NCI-H187 treated with DMSO at 0.1 percent for 48 hours (cell line): ENCODE measurements at regions not wholly inside any gene's neighbourhood (a gene's known extent, or its start where the extent isn't known, plus 50 kb on each side); places are given as distances from the start of the nearest gene placed in this dataset.
"Not testable (repeated sequence)": the region's sequence is repeated elsewhere in the genome, so short reads cannot be mapped to it uniquely, and the experiment has no call there.

Experiments used
- DNase-seq: peaks from one replicate; lab custom pipeline; 2025; lab: John Stamatoyannopoulos, UW

DNA sequence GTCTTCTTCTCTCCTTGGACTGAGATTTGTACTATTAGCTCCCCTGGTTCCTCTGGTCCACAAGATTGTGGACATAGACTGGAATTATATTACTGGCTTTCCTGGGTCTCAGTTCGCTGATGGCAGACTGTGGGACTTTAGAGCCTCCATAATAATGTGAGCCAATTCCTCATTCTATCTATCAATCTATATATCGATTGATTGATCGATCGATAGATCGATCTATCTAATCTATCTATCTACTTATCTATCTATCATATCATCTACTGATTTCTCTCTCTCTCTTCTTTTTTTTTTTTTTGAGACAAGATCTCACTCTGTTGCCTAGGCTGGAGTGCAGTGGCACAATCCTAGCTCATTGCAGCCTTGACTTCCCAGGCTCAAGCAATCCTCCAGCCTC lies 51.5 kb upstream of the DDR1 start:
- DNase-seq: no peak

DNA sequence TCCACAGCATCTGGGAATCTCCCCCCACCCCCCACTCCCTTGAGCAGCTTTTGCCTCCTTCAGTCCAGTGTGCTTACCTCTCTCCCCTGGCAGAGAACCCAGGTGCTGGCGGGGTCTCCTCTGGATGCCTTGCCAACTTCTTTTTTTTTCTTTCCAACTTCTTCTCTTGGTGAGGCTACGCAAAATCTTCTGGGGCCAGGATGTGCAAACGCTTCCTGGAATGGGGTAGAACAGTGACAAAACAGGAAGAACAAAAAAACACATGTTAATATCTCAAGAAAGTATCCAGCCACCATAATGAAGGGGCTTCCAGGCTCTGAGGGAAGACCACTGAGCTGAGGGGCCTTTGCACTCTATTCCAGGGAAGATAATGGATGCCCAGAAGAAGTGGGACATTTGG lies 53.9 kb upstream of the DDR1 start:
- no peak for DNase-seq

DNA sequence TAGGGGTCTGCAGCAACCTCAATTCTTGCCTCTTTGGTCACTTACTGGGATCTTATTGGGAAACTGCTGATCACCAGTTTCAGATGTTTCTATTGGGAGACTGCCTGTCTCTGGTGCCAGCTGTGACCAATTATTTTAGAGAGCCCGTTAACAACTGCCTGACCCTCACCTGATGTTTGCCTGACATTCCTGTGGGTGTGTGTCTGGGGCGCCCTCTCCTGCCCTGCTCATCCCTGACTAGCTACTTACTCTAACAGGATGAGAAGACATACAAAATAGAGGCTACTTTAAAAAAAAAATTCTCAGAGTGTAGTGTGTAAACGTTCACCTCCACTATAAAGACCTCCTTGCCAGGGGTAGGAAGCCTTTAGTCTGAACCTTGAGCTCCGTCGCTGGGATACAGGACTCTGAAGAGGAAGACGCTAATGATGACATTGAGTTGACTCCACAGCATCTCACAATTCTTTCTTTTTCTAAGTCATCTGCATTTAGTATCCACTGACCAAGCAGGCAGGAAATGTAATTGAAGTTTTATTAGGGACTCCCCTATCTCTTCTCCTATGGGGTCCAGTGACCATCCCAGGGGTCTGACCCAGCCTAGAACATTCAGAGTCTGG lies 54.6 kb upstream of the DDR1 start:
- DNase-seq: no peak

DNA sequence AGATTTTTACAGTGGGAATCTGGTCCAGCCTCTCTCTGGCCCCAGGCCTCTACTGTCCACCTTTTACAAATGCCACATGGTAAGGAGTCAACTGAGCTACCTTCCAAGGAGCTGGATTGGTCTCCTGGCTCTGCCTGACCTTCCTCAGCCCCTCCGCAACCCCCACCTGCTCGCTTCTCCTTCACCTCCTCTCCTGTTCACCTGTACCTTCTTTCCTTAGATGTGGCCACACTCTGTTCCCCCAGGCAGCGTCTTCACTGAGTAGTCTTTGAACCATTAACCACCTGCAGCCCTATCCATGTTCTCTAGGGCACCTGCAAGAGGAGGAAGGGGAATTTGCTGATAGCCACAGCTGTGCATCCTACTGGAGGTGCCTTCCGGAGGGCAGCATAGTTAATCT lies 55.3 kb upstream of the DDR1 start:
- DNase-seq: no peak

DNA sequence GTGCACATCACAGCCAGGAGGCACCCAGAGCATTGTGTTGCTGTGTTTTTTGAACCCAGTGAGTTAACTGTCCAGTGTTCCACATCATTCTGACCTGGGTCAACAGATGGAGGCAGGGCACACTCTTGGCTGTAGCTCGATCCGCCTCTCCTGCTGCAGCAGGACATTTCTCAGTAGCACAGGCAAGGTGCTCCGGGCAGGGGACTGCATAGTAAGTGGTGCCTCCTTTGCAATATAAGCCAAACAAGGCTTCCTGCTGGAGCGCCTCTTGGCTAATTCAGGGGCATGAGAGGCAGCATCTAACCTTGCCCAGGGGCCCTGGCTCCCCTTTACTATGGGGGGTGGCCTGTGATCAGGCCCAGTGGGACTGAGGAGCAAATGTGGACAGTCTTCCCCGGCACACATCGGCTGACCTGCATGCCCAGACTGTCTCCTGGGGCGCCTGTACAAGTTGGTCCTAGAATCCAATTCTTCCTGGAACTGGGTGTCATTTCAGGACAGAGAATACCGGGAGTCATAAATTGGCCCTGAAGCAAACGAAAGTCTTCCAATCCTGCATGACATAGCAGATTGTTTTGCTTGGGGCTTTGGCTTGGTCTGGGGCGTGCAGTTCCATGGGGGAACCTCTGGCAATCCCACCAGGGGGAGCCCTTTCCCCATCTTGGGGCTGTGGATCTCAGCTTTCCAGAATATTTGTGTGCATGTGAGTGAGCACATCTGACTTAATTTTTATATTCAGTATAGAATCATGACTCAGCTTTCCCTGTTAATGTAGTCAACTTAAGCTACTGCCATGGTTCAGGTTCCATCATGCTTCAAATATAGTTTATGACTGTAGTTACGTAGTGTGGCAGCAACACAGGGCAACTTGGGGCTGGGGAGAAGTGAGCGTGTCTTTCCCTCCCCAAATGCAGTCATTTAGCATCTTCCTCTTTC lies 56.0 kb upstream of the DDR1 start:
- DNase-seq: no peak

DNA sequence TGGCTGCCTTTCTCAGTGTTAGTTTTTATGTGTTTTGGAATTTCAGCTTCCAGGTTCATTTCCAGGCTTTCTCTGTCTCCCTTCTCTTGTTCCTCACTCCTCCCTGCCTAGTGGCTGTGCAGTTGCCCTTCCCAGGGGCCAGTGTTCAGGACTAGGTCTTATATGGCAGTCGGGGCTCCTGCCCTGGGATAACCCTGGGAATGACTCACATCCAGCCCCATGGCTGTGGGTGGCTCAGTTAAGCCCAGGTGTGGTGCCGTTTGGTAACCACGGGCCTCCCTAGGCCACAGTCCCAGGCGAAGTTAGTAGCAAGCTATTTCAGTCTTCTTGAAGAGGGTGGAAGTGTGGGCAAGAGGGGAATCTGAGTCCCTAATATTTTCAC lies 57.4 kb upstream of the DDR1 start:
- DNase-seq: no peak

DNA sequence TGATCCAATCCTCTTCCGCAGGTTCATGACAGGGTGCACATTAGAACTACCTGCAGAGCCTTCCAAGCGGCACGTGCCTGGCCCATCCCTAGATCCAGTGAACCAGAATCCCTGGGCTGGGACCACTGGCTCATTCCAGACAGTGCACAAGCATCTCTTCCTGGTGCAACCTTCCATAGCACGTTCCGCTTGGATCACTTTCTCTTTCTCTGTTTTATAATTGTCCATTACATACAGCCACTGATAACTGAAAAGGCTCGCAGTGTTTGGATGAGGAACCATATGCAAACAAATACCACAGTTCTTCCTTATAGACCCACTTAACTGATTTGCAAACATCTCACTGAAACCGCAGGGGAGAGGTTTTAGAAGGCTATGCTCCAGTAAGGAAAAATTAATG lies 59.6 kb upstream of the DDR1 start:
- DNase-seq: peak; percentile 54

DNA sequence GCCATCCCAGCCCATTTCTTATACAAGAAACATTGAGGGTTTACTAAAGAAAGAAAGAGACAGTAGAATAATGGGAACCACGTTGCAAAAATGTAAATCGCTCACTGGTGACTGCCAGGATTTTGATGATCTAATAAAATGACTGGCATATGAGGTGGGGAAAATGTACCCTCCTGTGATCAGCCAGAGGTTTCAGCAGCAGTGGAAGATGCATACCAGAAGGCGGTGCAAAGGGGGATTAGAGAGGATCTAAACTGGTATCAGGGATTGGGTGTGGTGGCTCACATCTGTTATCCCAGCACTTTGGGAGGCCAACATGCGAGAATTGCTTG lies 60.8 kb upstream of the DDR1 start:
- no peak for DNase-seq

DNA sequence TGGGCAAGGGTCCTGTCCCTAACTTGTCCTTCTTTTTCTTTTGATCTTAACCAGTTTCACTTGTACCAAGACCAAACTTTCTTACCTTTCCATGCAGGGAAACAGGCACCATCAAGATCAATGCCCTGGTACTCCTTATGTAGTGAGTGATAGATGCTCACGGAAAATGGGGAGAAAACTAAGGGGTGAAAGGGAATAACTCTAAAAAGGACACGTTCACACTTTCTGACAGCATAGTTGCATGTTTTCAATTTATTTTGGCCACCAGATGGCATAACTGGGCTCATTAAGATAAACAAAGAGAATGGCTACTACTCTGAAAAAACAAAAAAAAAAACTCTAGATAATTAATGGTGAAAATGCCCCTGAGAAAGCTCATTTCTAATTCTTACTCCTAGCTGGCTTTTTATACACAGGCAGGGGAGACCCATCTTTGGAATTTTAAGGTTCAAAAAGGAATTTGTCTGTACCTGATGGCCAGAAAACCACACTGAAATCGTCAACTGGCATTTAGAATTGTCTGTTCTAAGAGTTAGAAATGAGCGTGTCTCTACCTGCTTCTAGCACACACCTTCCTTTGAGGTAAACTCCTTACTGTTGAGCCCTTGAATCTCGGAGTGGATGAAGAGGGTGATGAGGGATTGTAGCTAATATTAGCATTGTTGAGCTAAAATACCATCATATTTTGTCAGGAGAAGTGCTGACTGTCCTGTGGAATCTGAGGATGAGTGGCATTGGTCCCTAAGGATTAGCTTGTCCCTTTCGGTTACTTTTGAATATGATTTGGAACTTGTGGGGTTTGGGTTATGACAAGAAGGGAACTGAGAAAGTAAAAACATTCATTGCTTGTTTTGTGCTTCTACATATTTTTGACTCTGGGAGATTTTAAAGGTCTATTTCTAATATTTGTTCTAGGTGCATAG lies 62.2 kb upstream of the DDR1 start:
- DNase-seq: no peak

DNA sequence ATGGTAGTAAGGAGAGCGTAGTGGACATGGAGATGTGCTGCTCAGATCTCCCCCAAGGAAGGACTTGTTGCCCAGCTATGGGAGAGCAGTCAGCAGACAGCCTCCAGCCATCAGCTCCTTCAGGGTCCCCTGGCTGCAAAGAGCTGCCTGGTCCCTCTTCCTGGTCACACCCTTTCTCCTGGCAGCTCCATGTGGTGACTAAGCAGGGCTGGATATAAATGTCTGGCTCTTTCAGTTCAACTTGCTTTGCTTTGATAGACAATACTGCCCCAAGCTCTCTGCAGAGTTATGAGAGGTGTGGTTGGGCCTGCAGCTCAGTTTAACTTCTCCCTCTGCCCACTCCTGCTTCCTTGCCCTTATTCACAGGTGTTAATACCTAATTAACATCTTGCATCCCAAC lies 64.1 kb upstream of the DDR1 start:
- no peak for DNase-seq

DNA sequence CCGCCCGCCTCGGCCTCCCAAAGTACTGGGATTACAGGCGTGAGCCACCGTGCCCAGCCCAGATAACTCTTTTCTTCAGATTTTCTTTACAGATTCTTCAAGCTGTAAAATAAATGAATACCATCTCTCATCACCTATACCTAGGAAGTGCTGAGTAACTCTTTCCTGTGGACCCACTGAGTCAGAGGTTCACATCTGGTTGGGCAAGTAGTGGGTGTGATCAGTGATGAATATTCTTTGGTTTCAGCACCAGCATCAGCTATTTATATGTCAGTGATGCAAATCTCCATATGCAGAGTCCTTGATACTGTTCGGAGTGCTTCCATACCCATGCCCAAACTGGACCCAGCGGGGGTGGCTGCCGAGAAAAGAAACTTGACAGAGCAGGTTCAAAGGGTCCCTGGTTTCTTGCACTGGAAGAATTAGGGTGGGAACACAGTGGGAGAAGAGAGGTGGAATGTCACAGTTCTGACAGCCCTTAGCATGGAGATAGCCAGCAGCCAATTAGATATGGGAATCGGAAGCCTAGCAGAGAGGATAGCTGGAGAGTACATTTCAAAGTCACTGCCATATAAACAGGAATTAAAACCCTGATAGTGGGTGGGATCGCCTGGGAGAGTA lies 64.9 kb upstream of the DDR1 start:
- no peak for DNase-seq

DNA sequence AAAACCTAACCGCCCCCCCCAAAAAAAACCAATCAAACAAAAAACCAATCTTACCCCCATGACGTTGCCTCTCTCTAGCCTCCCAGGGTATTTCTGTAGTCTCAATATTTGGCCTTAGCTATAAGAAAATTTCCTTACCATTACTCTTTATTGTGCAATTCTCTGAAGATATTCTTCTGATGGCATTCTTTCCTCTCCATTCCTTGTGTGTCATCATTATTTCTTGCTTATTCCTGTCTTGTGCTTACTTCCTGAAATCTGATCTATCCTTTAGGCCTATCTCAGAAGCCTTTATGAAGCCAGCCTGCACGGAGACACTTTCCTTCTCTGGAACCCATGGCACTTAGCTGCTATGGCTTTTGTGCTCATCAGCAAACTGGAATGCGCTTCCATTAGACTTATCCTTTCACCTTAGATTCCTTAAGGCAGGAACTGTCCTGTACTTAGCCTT lies 65.9 kb upstream of the DDR1 start:
- DNase-seq: no peak

DNA sequence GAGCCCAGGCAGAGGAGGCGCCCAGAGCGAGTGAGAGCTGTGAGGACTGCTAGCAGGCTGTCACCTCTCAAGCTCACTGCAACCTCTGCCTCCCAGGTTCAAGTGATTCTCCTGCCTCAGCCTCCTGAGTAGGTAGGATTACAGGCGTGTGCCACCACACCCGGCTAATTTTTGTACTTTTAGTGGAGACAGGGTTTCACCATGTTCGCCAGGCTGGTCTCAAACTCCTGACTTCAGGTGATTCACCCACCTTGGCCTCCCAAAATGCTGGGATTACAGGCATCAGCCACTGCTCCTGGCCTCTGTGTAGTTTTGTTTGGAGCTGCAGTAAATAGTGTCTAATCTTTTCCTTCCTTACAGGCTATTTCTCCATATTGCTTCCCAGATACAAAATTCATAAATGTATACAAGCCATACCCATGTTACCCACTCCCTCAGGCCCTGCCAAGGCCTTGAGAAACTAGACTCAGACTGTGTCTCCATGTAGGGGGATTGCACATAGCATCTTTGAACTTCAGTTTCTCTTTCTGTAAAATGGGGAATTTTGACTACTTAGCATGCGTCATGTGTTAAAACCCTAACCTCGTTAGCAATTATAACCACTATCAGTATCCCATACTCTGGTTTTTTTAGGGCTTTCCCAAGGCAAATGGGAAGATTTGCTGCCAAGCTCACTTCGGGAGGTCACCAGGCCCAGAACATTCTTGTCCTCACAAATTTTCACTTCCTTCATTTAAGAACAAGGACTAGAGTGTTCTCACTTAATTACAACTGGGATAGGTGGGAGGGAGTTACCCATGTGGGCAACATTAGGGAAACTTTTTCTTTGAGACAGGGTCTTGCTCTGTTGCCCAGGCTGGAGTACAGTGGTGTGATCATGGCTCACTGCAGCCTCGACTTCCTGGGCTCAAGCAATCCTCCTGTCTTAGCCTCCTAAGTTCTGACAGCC lies 67.3 kb upstream of the DDR1 start:
- DNase-seq: no peak

DNA sequence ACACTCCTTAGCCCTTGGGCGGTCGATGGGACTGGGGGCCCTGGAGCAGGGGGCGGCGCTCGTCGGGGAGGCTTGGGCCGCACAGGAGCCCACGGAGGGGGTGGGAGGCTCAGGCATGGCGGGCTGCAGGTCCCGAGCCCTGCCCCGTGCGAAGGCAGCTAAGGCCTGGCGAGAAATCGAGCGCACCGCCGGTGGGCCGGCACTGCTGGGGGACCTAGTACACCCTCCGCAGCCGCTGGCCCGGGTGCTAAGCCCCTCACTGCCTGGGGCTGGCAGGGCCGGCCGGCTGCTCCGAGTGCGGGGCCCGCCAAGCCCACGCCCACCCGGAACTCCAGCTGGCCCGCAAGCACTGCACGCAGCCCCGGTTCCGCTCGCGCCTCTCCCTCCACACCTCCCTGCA lies 68.0 kb upstream of the DDR1 start:
- not testable (repeated sequence) for DNase-seq

DNA sequence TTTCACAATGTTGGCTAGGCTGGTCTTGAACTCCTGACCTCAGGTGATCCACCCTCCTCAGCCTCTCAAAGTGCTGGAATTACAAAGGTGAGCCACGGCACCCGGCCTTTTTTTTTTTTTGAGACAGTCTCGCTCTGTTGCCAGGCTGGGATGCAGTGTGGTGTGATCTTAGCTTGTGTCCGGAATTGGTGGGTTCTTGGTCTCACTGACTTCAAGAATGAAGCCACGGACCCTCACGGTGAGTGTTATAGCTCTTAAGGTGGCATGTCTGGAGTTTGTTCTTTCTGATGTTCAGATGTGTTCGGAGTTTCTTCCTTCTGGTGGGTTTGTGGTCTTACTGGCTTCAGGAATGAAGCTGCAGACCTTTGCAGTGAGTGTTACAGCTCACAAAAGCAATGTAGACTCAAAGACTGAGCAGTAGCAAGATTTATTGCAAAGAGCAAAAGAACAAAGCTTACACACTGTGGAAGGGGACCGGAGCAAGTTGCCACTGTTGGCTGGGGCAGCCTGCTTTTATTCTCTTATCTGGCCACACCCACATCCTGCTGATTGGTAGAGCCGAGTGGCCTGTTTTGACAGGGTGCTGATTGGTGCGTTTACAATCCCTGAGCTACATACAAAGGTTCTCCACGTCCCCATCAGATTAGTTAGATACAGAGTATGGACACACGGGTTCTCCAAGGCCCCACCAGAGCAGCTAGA lies 69.1 kb upstream of the DDR1 start:
- DNase-seq: not testable (repeated sequence)

DNA sequence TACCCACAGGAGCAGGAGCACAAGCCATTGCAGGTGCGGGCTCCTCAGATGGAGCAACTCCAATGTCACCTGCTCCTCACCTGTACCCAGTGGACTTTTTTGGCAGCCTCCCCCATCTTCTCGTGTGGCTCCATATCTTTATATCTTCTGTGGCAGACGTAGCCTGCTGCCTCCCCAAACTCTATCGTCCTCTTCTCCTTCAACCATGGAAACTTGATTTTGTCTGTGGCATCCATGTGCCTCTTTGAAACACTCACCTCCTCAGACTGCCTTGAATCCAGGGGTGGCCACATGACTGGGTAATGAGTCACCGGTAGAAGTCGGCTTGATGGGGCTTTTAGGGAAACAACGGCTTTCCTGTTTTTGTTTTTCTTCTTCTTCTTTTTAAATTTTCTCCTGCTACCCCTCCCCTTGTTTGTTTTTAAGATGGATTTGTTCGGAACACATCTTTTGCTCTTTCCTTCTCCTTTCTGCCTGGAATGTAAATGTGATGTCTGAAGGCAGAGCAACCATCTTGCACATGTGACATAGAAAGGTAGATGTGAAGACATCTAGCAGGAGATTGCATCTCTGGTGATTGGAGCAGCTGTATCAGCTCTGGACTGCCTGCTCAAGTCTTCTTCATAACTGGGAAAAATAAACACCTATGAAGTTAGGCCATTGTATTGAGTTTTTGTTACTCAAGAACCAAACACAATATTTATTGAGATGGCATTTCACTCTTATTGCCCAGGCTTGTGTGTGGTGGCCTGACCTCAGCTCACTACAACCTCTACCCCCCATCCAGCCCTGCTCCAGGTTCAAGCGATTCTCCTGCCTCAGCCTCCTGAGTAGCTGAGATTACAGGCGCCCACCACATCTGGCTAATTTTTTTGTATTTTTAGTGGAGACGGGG lies 69.9 kb upstream of the DDR1 start:
- DNase-seq: no peak

DNA sequence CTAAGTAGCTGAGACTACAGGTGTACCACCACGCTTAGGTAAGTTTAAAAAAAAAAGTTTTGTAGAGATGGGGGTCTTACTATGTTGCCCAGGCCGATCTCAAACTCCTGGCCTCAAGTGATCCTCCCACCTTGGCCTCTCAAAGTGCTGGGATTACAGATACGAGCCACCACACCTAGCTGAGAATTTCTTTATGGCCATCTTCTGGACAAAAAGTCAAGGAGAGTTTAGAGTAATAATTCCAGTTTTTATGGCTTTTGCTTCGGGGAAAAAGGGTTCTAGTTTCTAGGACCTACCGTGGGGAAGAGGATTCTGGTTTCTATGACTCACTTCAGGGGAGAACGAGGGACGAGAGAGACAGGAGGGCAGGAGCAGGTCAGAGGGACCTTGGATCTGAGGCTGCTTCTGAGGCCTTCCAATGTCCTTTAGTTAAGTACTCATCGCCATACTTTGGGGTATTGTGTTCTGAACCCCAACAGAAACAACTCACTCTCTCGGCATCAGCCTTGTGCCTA lies 69.3 kb upstream of the IER3 start:
- no peak for DNase-seq

DNA sequence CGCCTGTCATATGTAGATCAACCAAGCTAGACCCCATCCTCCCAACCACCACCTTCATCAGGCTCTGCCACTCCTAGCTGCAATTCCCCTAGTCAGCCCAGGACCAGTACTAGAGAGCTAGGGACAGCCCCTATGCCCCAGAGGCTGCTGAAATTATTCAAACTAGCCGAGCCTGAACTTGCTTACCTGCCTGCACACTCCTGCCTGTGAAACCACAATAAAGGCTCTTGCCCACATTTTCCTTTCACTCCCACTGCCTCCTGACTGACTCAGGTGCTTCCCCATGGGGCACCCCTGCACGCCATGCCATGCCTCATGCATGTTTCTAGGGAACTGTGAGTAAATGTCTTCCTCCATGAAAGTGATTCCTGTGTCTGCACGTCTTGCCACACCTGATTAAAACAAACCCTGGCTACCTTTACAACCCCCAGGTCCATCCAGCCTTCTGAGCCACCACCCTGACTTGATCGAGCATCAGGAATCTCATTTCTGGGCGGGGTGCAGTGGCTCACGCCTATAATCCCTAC lies 66.5 kb upstream of the IER3 start:
- no peak for DNase-seq

DNA sequence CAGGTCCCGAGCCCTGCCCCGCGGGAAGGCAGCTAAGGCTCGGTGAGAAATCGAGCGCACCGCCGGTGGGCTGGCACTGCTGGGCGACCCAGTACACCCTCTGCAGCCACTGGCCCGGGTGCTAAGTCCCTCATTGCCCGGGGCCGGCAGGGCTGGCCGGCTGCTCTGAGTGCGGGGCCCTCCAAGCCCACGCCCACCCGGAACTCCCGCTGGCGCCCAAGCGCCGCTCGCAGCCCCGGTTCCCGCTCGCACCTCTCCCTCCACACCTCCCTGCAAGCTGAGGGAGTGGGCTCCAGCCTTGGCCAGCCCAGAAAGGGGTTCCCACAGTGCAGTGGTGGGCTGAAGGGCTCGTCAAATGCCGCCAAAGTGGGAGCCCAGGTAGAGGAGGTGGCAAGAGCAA lies 63.2 kb upstream of the IER3 start:
- DNase-seq: not testable (repeated sequence)
